ENCODE measurements at regions not wholly inside any gene's neighbourhood (a gene's known extent, or its start where the extent isn't known, plus 50 kb on each side); places are given as distances from the start of the nearest gene placed in this dataset.

- TF ChIP-seq, protein P1, sequence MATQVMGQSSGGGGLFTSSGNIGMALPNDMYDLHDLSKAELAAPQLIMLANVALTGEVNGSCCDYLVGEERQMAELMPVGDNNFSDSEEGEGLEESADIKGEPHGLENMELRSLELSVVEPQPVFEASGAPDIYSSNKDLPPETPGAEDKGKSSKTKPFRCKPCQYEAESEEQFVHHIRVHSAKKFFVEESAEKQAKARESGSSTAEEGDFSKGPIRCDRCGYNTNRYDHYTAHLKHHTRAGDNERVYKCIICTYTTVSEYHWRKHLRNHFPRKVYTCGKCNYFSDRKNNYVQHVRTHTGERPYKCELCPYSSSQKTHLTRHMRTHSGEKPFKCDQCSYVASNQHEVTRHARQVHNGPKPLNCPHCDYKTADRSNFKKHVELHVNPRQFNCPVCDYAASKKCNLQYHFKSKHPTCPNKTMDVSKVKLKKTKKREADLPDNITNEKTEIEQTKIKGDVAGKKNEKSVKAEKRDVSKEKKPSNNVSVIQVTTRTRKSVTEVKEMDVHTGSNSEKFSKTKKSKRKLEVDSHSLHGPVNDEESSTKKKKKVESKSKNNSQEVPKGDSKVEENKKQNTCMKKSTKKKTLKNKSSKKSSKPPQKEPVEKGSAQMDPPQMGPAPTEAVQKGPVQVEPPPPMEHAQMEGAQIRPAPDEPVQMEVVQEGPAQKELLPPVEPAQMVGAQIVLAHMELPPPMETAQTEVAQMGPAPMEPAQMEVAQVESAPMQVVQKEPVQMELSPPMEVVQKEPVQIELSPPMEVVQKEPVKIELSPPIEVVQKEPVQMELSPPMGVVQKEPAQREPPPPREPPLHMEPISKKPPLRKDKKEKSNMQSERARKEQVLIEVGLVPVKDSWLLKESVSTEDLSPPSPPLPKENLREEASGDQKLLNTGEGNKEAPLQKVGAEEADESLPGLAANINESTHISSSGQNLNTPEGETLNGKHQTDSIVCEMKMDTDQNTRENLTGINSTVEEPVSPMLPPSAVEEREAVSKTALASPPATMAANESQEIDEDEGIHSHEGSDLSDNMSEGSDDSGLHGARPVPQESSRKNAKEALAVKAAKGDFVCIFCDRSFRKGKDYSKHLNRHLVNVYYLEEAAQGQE (IDR thresholded peaks at IDR 0.05; ENCODE audit: insufficient read depth in 1 of 2, low read depth in 2 of 2, low read length in 2 of 2), result no peak
- TF ChIP-seq POLR2AphosphoS5 (IDR thresholded peaks at IDR 0.05; ENCODE audit: low read depth, low read length) (no peak), FOXP2 (optimal IDR thresholded peaks at IDR 0.05; ENCODE audit: borderline replicate concordance, extremely low read depth, extremely low read length, insufficient read depth) (no peak), SIN3A (IDR thresholded peaks at IDR 0.05; ENCODE audit: borderline replicate concordance, insufficient read depth, low read length) (no peak), TAF1 (IDR thresholded peaks at IDR 0.05; ENCODE audit: borderline replicate concordance, insufficient read depth, low read length) (no peak)
Observed at GRCh38 chr16:54594601-54595391, 308.2 kb upstream of the IRX3 start.

- TF ChIP-seq TAF1 (IDR thresholded peaks at IDR 0.05; ENCODE audit: borderline replicate concordance, insufficient read depth, low read length), result no peak
- no peak for TF ChIP-seq FOXP2 (optimal IDR thresholded peaks at IDR 0.05; ENCODE audit: borderline replicate concordance, extremely low read depth, extremely low read length, insufficient read depth)
- TF ChIP-seq SIN3A (IDR thresholded peaks at IDR 0.05; ENCODE audit: borderline replicate concordance, insufficient read depth, low read length), result no peak
Observed at GRCh38 chr16:54591816-54592246, 305.2 kb upstream of the IRX3 start.

- TF ChIP-seq FOXP2 (optimal IDR thresholded peaks at IDR 0.05; ENCODE audit: borderline replicate concordance, extremely low read depth, extremely low read length, insufficient read depth) (no peak), TAF1 (IDR thresholded peaks at IDR 0.05; ENCODE audit: borderline replicate concordance, insufficient read depth, low read length) (no peak), SIN3A (IDR thresholded peaks at IDR 0.05; ENCODE audit: borderline replicate concordance, insufficient read depth, low read length) (no peak), POLR2AphosphoS5 (IDR thresholded peaks at IDR 0.05; ENCODE audit: low read depth, low read length) (no peak)
- TF ChIP-seq, protein P1 (IDR thresholded peaks at IDR 0.05; ENCODE audit: insufficient read depth in 1 of 2, low read depth in 2 of 2, low read length in 2 of 2), result no peak
Observed at GRCh38 chr16:54590836-54591235, 304.2 kb upstream of the IRX3 start.

DNA sequence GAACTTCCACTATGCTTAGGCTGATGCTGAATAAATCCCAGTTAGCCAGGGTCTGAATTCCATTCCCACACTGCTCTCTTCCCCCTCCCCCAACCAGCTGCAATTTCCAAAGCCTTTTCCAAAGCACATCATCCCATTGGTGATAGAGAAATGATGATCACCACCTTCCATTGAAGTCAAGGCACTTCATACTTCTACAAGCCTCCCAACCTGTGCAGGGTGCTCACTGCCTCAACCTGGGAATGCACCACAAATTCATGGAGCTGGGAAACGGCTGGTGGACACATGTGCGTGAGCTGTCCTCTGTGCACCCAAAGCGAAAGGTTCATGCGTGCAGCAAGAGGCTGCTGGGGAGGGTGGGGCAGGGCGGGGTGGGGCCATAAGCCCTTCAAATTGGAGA, 302.7 kb upstream of the IRX3 start:
- no peak for TF ChIP-seq TAF1 (IDR thresholded peaks at IDR 0.05; ENCODE audit: borderline replicate concordance, insufficient read depth, low read length)
- no peak for TF ChIP-seq FOXP2 (optimal IDR thresholded peaks at IDR 0.05; ENCODE audit: borderline replicate concordance, extremely low read depth, extremely low read length, insufficient read depth)
- TF ChIP-seq, protein P1 (IDR thresholded peaks at IDR 0.05; ENCODE audit: insufficient read depth in 1 of 2, low read depth in 2 of 2, low read length in 2 of 2), result no peak
- TF ChIP-seq POLR2AphosphoS5 (IDR thresholded peaks at IDR 0.05; ENCODE audit: low read depth, low read length), result no peak
- no peak for TF ChIP-seq SIN3A (IDR thresholded peaks at IDR 0.05; ENCODE audit: borderline replicate concordance, insufficient read depth, low read length)

GRCh38 chr16:54588026-54588425, 301.4 kb upstream of the IRX3 start:
- no peak for TF ChIP-seq FOXP2 (optimal IDR thresholded peaks at IDR 0.05; ENCODE audit: borderline replicate concordance, extremely low read depth, extremely low read length, insufficient read depth)
- TF ChIP-seq, protein P1 (IDR thresholded peaks at IDR 0.05; ENCODE audit: insufficient read depth in 1 of 2, low read depth in 2 of 2, low read length in 2 of 2), result no peak
- TF ChIP-seq SIN3A (IDR thresholded peaks at IDR 0.05; ENCODE audit: borderline replicate concordance, insufficient read depth, low read length), result no peak
- TF ChIP-seq TAF1 (IDR thresholded peaks at IDR 0.05; ENCODE audit: borderline replicate concordance, insufficient read depth, low read length), result no peak
